GM18508 (cell line): ENCODE measurements at regions not wholly inside any gene's neighbourhood (a gene's known extent, or its start where the extent isn't known, plus 50 kb on each side); places are given as distances from the start of the nearest gene placed in this dataset.
A peak's percentile ranks its signal among the peaks of the same experiment; 100 is the strongest.

ENCODE experiments used
- ATAC-seq: cut with Tn5 transposase; IDR thresholded peaks from one replicate; pipeline ENCODE4 v1.9.1; 2021; ENCODE audit warnings: moderate number of reproducible peaks; ENCODE audit not compliant: insufficient read depth, unreplicated experiment

GRCh38 chr6:113343940-113344339, 513.2 kb upstream of the MARCKS start:
- no peak for ATAC-seq

DNA sequence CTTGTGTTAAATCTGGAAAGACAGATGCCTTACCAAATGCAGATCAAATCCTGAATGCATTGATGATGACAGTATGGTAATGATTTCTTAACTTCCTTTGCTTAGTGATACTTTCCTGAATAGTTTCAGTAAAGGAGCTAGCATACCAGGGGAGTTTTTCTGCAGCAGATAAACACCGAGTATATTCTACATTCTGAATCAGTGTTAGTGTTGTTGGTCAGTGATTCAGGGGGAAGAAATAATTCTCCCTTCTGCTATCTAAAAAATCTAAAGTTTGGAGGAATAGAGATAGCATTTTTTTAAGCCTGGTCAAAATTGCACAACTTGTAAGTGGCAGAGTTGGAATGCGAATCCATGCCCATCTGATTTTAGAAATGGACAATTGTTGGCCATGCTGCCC, 512.2 kb upstream of the MARCKS start:
- ATAC-seq = no peak

GRCh38 chr6:113347436-113347835, 509.7 kb upstream of the MARCKS start:
- ATAC-seq = no peak

- no peak for ATAC-seq
These were observed 506.7 kb upstream of the MARCKS start for GRCh38 chr6:113350461-113350860.

- ATAC-seq = no peak
These were observed 505.8 kb upstream of the MARCKS start for GRCh38 chr6:113351173-113351834.

- no peak for ATAC-seq
These were observed 504.9 kb upstream of the MARCKS start for GRCh38 chr6:113352029-113352801.

GRCh38 chr6:113352831-113353230, 504.3 kb upstream of the MARCKS start:
- no peak for ATAC-seq

GRCh38 chr6:113353392-113353791, 503.8 kb upstream of the MARCKS start:
- no peak for ATAC-seq

GRCh38 chr6:113354204-113354895, 502.8 kb upstream of the MARCKS start:
- no peak for ATAC-seq

- ATAC-seq = no peak
These were observed 501.0 kb upstream of the MARCKS start for GRCh38 chr6:113356139-113356538.

- ATAC-seq = no peak
These were observed 500.1 kb upstream of the MARCKS start for GRCh38 chr6:113357041-113357440.

- no peak for ATAC-seq
These were observed 499.0 kb upstream of the MARCKS start for GRCh38 chr6:113358063-113358583.

DNA sequence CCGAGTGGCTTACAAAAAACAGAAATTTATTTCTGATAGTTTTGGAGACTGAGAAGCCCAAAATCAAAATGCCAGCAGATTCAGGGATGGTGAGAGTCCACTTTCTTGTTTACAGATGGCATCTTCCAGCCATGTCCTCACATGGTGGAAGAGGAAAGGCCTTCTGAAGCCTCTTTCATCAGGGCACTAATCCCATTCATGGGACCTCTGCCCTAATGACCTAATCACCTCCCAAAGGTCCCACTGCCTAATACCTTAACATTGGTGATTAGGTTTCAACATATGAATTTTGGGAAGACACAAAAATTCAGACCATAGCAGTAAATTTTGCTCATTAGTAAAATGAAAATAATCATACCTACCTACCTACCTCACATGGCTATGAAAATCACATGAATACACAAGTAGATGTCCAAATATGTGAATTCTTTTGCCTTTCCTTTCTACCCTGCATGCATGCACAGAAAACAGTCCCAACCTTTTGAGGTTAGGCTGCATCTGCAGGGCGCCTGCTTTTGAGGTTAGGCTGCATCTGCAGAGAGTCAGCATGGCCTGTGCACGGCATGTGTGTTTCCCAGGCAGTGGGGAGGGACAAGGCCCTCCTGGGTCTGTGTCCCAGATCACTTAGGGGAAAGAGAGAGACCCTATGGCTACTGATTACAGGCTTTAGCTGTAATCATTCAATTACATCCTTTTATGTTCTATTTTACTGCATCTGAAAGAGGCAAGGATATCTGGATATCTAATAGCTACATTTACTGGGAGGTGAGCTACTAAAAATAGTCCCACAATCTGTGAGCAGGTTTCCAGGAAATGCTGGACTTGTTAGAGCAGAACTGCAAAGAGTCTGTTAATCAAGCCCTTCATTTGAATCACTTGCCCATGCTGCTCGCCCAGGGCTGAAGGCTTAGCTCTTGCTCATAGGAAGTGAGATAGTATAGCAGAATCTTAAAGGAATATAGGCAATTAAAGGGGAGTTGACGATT, 497.7 kb upstream of the MARCKS start:
- ATAC-seq = no peak

DNA sequence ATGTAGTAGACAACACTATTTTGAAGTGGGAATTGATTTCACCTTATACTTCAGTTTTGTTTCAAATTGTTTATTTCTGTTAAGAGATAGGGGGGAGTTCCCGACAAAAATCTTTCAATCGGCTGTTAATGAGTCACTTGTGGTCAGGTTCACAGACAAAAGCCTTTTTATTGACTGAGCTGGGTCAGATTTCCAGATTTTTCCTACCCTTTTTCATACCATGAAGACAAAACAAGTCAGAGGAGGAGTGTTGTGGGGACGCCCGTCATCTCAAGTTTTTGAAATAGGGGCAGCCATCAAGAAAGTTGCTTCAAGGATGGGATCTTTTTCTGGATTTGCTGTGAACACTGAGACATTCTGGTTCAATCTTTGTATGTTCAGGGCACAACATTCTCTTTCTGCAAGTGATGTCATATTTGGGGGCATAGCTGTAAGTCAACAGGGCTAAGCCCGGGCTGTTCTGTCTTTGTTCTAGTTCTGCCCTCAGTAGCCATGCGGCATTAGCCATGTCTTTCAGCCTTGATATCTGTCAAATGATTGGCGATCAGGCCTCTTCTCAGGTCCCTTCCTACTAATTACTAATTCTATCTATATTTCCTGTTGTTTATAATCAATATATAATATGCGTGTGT, 496.0 kb upstream of the MARCKS start:
- ATAC-seq = peak; percentile 40

- no peak for ATAC-seq
These were observed 494.7 kb upstream of the MARCKS start for GRCh38 chr6:113362301-113363047.

DNA sequence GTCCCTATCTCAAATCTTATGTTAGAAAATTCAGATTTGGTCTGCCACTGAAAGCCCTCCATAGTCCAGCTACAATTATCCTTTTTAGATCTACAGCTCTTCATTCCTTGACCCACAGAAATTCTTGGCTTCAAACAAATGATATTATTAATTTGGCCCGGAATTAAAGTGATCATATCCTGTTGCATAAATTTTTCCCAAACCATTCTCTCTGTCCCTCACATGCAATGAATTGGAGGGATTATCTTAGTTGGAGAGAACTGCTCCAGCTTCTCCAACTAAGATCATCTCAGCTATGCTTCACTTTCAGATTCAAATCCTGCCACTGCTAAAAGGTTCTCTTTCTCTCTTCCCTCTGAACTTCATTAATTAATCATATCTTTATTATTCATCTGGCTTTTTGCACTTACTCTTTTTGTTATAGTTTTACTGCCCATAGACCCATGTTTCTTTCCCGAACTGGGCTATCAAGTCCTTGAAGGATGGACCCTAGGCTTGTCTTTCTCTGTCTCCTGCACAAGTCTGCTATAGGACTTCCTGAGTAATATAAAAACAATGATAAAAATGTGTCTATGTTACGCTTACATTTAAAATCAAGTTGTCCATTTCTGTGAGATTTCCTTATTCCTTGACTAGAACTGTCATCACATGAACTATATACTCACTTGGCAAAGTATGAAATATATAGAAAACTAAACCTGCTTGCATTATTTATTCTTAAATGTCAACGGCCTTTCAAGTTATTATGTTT, 493.9 kb upstream of the MARCKS start:
- no peak for ATAC-seq

- no peak for ATAC-seq
These were observed 493.3 kb upstream of the MARCKS start for GRCh38 chr6:113363866-113364265.

DNA sequence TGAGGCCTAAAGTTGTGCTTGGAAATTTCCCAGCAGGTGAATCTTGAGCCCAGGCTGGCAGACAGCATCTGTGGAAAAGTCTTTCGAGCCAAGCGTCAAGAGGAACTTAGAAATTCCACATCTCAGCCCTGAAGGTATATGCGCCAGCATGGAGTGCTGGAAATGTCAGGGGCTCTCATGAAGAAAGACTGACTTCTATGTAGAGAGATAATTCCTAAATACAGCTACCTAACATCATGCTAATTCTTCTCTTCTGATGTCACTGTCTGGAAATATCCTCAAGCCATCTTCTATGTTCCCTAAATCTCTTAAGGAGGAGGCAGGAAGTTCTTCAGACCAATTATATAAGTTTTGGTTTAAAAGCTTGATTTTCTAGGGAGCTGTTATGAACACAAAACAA, 492.4 kb upstream of the MARCKS start:
- ATAC-seq = no peak
